ACC112 (cell line): ENCODE measurements at regions not wholly inside any gene's neighbourhood (a gene's known extent, or its start where the extent isn't known, plus 50 kb on each side); places are given as distances from the start of the nearest gene placed in this dataset.

Experiments
- H2AFZ ChIP-seq: fragments of 200-600 bp; sonication (generic); one replicate; pipeline ENCODE4 v1.6.0; 2017; ENCODE audit warnings: antibody characterized with exemption, low read length; ENCODE audit not compliant: unreplicated experiment
- H3K27ac ChIP-seq: fragments of 200-600 bp; sonication (generic); 2 replicates; pipeline ENCODE4 v1.5.1; 2014; ENCODE audit warnings: low read depth, mild to moderate bottlenecking, antibody characterized with exemption, low read length, moderate library complexity
- H3K27me3 ChIP-seq: fragments of 200-600 bp; sonication (generic); 2 replicates; pipeline ENCODE4 v1.6.1; 2014; ENCODE audit warnings: mild to moderate bottlenecking, antibody characterized with exemption, low read length, moderate library complexity, mixed read lengths; ENCODE audit not compliant: insufficient read depth
- H3K36me3 ChIP-seq: fragments of 200-600 bp; sonication (generic); 2 replicates; pipeline ENCODE4 v1.6.1; 2016; ENCODE audit warnings: mild to moderate bottlenecking, antibody characterized with exemption, low read length, moderate library complexity, mixed read lengths; ENCODE audit not compliant: insufficient read depth
- H3K4me1 ChIP-seq: fragments of 200-600 bp; sonication (generic); one replicate; pipeline ENCODE4 v1.6.1; 2016; ENCODE audit warnings: low read length, mixed read lengths; ENCODE audit not compliant: insufficient read depth, unreplicated experiment, control insufficient read depth
- H3K4me3 ChIP-seq: fragments of 200-600 bp; sonication (generic); 2 replicates; pipeline ENCODE4 v1.5.1; 2014; ENCODE audit warnings: mild to moderate bottlenecking, low read depth, low read length
- H3K79me2 ChIP-seq: fragments of 200-600 bp; sonication (generic); one replicate; pipeline ENCODE4 v1.6.0; 2016; ENCODE audit warnings: low read length; ENCODE audit not compliant: control insufficient read depth, unreplicated experiment, insufficient read depth

- peaks cover 6% of the 10 kb centered on the region for H3K4me1 ChIP-seq
- H3K36me3 ChIP-seq, result no peaks in the 10 kb centered on the region
- H3K79me2 ChIP-seq, result no peaks in the 10 kb centered on the region
- no peak overlapping the region for H3K27ac ChIP-seq
- no peak overlapping the region for H2AFZ ChIP-seq
- no peaks in the 10 kb centered on the region for H3K27me3 ChIP-seq
- no peak overlapping the region for H3K4me3 ChIP-seq
Observed at GRCh38 chr7:36019538-36019937, 133.5 kb upstream of the EEPD1 start.

GRCh38 chr7:36019980-36020379 lies 133.1 kb upstream of the EEPD1 start:
- Histone ChIP-seq H3K27me3 (no peaks in the 10 kb centered on the region), H2AFZ (no peak overlapping the region), H3K4me1 (peaks cover 6% of the 10 kb centered on the region), H3K79me2 (no peaks in the 10 kb centered on the region), H3K36me3 (no peaks in the 10 kb centered on the region), H3K4me3 (no peak overlapping the region), H3K27ac (no peak overlapping the region)

GRCh38 chr7:36021367-36021766 lies 131.7 kb upstream of the EEPD1 start:
- H3K4me1 ChIP-seq, result no peaks in the 10 kb centered on the region
- no peaks in the 10 kb centered on the region for H3K79me2 ChIP-seq
- no peaks in the 10 kb centered on the region for H3K27me3 ChIP-seq
- no peaks in the 10 kb centered on the region for H3K36me3 ChIP-seq
- no peak overlapping the region for H2AFZ ChIP-seq
- no peak overlapping the region for H3K4me3 ChIP-seq
- H3K27ac ChIP-seq, result no peak overlapping the region

- Histone ChIP-seq H3K4me1 (no peaks in the 10 kb centered on the region), H3K27ac (no peak overlapping the region), H3K79me2 (no peaks in the 10 kb centered on the region), H3K27me3 (no peaks in the 10 kb centered on the region), H3K4me3 (no peak overlapping the region), H2AFZ (no peak overlapping the region), H3K36me3 (no peaks in the 10 kb centered on the region)
Observed at GRCh38 chr7:36021917-36022550, 131.0 kb upstream of the EEPD1 start.

- no peaks in the 10 kb centered on the region for H3K79me2 ChIP-seq
- H3K27ac ChIP-seq, result no peak overlapping the region
- H2AFZ ChIP-seq, result no peak overlapping the region
Observed at GRCh38 chr7:36023033-36023560, 130.0 kb upstream of the EEPD1 start.

GRCh38 chr7:36025190-36025589 lies 127.9 kb upstream of the EEPD1 start:
- no peaks in the 10 kb centered on the region for H3K4me1 ChIP-seq
- H3K27me3 ChIP-seq, result peaks cover 6% of the 10 kb centered on the region; the same call in 1 of the 2 replicates
- H3K36me3 ChIP-seq, result no peaks in the 10 kb centered on the region
- no peak overlapping the region for H3K4me3 ChIP-seq
- H2AFZ ChIP-seq, result no peak overlapping the region
- H3K27ac ChIP-seq, result no peak overlapping the region
- H3K79me2 ChIP-seq, result no peaks in the 10 kb centered on the region

More at GRCh38 chr7:36023033-36023560, 130.0 kb upstream of the EEPD1 start:
- no peaks in the 10 kb centered on the region for H3K27me3 ChIP-seq
- no peaks in the 10 kb centered on the region for H3K4me1 ChIP-seq
- H3K4me3 ChIP-seq, result no peak overlapping the region
- no peaks in the 10 kb centered on the region for H3K36me3 ChIP-seq

GRCh38 chr7:36029311-36029710 lies 123.7 kb upstream of the EEPD1 start:
- Histone ChIP-seq H3K4me3 (no peak overlapping the region), H2AFZ (no peak overlapping the region), H3K79me2 (no peaks in the 10 kb centered on the region), H3K4me1 (peaks cover 4% of the 10 kb centered on the region), H3K36me3 (no peaks in the 10 kb centered on the region), H3K27ac (no peak overlapping the region), H3K27me3 (peaks cover 11% of the 10 kb centered on the region)

- Histone ChIP-seq H3K27ac (no peak overlapping the region), H3K27me3 (peaks cover 11% of the 10 kb centered on the region), H3K36me3 (no peaks in the 10 kb centered on the region), H2AFZ (no peak overlapping the region), H3K79me2 (no peaks in the 10 kb centered on the region), H3K4me1 (peaks cover 4% of the 10 kb centered on the region), H3K4me3 (no peak overlapping the region)
Observed at GRCh38 chr7:36029853-36030515, 123.1 kb upstream of the EEPD1 start.

GRCh38 chr7:36032361-36032818 lies 120.7 kb upstream of the EEPD1 start:
- Histone ChIP-seq H3K27me3 (peaks cover 11% of the 10 kb centered on the region), H3K4me1 (peaks cover 15% of the 10 kb centered on the region), H3K4me3 (no peak overlapping the region), H3K27ac (no peak overlapping the region), H2AFZ (no peak overlapping the region), H3K36me3 (no peaks in the 10 kb centered on the region), H3K79me2 (no peaks in the 10 kb centered on the region)

GRCh38 chr7:36034020-36034419 lies 119.0 kb upstream of the EEPD1 start:
- Histone ChIP-seq H3K79me2 (no peaks in the 10 kb centered on the region), H2AFZ (no peak overlapping the region), H3K4me3 (no peak overlapping the region), H3K27me3 (peaks cover 11% of the 10 kb centered on the region), H3K4me1 (peaks cover 21% of the 10 kb centered on the region), H3K36me3 (no peaks in the 10 kb centered on the region), H3K27ac (no peak overlapping the region)

GRCh38 chr7:36035186-36035585 lies 117.9 kb upstream of the EEPD1 start:
- Histone ChIP-seq H3K36me3 (no peaks in the 10 kb centered on the region), H3K79me2 (no peaks in the 10 kb centered on the region), H2AFZ (no peak overlapping the region), H3K27me3 (peaks cover 5% of the 10 kb centered on the region; the same call in 1 of the 2 replicates), H3K4me3 (no peak overlapping the region), H3K27ac (no peak overlapping the region), H3K4me1 (peaks cover 22% of the 10 kb centered on the region)
